ENCODE measurements at regions not wholly inside any gene's neighbourhood (a gene's known extent, or its start where the extent isn't known, plus 50 kb on each side); places are given as distances from the start of the nearest gene placed in this dataset.

DNA sequence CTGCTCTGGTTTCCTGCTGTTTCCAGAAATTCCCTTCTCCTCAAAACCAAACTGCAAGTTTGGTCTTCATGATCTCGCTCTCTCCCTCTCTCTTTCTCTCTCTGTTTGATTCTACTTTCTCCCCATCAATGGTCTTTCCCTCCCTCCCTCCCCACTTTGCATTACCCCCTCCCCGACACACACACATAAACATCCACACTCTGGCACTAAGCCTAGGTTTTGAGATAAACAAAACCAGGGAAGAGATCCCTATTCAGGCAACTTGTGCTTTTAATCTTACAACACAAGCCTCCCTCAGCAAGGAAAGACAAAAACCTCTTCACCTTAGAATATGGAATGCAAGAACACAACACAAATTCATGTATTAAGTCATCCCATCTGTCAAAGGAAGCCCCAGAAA is 73.5 kb upstream of the PTPRT start (continued):
- TF ChIP-seq, protein P1, sequence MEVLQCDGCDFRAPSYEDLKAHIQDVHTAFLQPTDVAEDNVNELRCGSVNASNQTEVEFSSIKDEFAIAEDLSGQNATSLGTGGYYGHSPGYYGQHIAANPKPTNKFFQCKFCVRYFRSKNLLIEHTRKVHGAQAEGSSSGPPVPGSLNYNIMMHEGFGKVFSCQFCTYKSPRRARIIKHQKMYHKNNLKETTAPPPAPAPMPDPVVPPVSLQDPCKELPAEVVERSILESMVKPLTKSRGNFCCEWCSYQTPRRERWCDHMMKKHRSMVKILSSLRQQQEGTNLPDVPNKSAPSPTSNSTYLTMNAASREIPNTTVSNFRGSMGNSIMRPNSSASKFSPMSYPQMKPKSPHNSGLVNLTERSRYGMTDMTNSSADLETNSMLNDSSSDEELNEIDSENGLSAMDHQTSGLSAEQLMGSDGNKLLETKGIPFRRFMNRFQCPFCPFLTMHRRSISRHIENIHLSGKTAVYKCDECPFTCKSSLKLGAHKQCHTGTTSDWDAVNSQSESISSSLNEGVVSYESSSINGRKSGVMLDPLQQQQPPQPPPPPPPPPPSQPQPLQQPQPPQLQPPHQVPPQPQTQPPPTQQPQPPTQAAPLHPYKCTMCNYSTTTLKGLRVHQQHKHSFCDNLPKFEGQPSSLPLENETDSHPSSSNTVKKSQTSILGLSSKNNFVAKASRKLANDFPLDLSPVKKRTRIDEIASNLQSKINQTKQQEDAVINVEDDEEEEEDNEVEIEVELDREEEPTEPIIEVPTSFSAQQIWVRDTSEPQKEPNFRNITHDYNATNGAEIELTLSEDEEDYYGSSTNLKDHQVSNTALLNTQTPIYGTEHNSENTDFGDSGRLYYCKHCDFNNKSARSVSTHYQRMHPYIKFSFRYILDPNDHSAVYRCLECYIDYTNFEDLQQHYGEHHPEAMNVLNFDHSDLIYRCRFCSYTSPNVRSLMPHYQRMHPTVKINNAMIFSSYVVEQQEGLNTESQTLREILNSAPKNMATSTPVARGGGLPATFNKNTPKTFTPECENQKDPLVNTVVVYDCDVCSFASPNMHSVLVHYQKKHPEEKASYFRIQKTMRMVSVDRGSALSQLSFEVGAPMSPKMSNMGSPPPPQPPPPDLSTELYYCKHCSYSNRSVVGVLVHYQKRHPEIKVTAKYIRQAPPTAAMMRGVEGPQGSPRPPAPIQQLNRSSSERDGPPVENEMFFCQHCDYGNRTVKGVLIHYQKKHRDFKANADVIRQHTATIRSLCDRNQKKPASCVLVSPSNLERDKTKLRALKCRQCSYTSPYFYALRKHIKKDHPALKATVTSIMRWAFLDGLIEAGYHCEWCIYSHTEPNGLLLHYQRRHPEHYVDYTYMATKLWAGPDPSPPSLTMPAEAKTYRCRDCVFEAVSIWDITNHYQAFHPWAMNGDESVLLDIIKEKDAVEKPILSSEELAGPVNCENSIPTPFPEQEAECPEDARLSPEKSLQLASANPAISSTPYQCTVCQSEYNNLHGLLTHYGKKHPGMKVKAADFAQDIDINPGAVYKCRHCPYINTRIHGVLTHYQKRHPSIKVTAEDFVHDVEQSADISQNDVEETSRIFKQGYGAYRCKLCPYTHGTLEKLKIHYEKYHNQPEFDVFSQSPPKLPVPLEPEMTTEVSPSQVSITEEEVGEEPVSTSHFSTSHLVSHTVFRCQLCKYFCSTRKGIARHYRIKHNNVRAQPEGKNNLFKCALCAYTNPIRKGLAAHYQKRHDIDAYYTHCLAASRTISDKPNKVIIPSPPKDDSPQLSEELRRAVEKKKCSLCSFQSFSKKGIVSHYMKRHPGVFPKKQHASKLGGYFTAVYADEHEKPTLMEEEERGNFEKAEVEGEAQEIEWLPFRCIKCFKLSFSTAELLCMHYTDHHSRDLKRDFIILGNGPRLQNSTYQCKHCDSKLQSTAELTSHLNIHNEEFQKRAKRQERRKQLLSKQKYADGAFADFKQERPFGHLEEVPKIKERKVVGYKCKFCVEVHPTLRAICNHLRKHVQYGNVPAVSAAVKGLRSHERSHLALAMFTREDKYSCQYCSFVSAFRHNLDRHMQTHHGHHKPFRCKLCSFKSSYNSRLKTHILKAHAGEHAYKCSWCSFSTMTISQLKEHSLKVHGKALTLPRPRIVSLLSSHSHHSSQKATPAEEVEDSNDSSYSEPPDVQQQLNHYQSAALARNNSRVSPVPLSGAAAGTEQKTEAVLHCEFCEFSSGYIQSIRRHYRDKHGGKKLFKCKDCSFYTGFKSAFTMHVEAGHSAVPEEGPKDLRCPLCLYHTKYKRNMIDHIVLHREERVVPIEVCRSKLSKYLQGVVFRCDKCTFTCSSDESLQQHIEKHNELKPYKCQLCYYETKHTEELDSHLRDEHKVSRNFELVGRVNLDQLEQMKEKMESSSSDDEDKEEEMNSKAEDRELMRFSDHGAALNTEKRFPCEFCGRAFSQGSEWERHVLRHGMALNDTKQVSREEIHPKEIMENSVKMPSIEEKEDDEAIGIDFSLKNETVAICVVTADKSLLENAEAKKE (CRISPR knock-in tag; IDR thresholded peaks at IDR 0.05), result no peak
- no peak for TF ChIP-seq POLR2AphosphoS5 (IDR thresholded peaks at IDR 0.05; ENCODE audit: low read depth)

DNA sequence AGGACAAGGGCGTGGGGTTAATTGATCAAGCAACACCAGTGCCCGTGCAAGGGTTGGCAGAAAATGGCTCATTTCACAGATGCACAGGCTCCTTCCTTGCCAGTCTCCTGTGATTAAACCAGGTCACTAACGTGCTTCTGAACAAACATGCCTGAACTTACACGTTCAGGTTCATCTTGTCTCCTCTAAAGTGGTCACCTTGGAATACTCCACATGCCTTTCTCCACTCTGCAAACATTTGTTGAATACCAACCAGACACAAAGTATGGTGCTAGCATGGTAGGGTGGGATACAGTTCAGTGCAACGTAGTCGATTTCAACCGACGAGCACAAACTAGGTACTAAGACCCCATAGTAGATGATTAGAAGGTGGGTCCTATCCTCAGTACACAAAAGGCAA is 72.6 kb upstream of the PTPRT start:
- Mint-ChIP-seq H3K27ac (no peak overlapping the region), H3K4me1 (no peaks in the 10 kb centered on the region), H3K4me3 (no peak overlapping the region), H3K36me3 (ENCODE audit: low read depth) (peaks cover 43% of the 10 kb centered on the region), H3K27me3 (ENCODE audit: insufficient read depth, low read depth, poor library complexity) (no peaks in the 10 kb centered on the region), H3K9me3 (peaks cover 4% of the 10 kb centered on the region)
- no peaks in the 10 kb centered on the region for H3K4me1 ChIP-seq (ENCODE audit: insufficient read depth)
- H3K79me2 ChIP-seq (replicated peaks; ENCODE audit: insufficient read depth), result no peaks in the 10 kb centered on the region
- no peaks in the 10 kb centered on the region for H3K27me3 ChIP-seq (ENCODE audit: insufficient read depth)
- H2AFZ ChIP-seq, result no peak overlapping the region
- peaks cover 3% of the 10 kb centered on the region; the same call in 1 of the 2 replicates for H3K36me3 ChIP-seq (ENCODE audit: insufficient read depth)
- no peaks in the 10 kb centered on the region for H4K20me1 ChIP-seq (replicated peaks; ENCODE audit: insufficient read depth)
- no peaks in the 10 kb centered on the region for H3K9me2 ChIP-seq (ENCODE audit: insufficient read depth)
- ATAC-seq (no peak), DNase-seq (ENCODE audit: low spot score) (no peak)
- no peak overlapping the region for H3K4me2 ChIP-seq
- no peak overlapping the region for H3K27ac ChIP-seq (ENCODE audit: low read depth)
- no peaks in the 10 kb centered on the region for H3F3A ChIP-seq (replicated peaks; ENCODE audit: low read depth)
- H3K4me3 ChIP-seq, result no peak overlapping the region
- TF ChIP-seq CREB1 (CRISPR knock-in tag; IDR thresholded peaks at IDR 0.05; ENCODE audit: low read depth) (no peak), STAT1 (IDR thresholded peaks at IDR 0.05; ENCODE audit: unreplicated experiment) (no peak), JUNB (IDR thresholded peaks at IDR 0.05; ENCODE audit: unreplicated experiment) (no peak)
- TF ChIP-seq, protein P1 (CRISPR knock-in tag; IDR thresholded peaks at IDR 0.05), result no peak
- TF ChIP-seq, protein P2, sequence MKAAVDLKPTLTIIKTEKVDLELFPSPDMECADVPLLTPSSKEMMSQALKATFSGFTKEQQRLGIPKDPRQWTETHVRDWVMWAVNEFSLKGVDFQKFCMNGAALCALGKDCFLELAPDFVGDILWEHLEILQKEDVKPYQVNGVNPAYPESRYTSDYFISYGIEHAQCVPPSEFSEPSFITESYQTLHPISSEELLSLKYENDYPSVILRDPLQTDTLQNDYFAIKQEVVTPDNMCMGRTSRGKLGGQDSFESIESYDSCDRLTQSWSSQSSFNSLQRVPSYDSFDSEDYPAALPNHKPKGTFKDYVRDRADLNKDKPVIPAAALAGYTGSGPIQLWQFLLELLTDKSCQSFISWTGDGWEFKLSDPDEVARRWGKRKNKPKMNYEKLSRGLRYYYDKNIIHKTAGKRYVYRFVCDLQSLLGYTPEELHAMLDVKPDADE (IDR thresholded peaks at IDR 0.05), result no peak
- TF ChIP-seq, protein P3, sequence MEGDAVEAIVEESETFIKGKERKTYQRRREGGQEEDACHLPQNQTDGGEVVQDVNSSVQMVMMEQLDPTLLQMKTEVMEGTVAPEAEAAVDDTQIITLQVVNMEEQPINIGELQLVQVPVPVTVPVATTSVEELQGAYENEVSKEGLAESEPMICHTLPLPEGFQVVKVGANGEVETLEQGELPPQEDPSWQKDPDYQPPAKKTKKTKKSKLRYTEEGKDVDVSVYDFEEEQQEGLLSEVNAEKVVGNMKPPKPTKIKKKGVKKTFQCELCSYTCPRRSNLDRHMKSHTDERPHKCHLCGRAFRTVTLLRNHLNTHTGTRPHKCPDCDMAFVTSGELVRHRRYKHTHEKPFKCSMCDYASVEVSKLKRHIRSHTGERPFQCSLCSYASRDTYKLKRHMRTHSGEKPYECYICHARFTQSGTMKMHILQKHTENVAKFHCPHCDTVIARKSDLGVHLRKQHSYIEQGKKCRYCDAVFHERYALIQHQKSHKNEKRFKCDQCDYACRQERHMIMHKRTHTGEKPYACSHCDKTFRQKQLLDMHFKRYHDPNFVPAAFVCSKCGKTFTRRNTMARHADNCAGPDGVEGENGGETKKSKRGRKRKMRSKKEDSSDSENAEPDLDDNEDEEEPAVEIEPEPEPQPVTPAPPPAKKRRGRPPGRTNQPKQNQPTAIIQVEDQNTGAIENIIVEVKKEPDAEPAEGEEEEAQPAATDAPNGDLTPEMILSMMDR (conservative IDR thresholded peaks at IDR 0.05; ENCODE audit: low read depth in 2 of 2), result no peak

All from GM23338 (cell line).